ENCODE measurements at regions not wholly inside any gene's neighbourhood (a gene's known extent, or its start where the extent isn't known, plus 50 kb on each side); places are given as distances from the start of the nearest gene placed in this dataset.
A peak's percentile ranks its signal among the peaks of the same experiment; 100 is the strongest.

- no peaks in the 10 kb centered on the region for H3K36me3 ChIP-seq (ENCODE audit: insufficient read depth, low read length)
- BruUV-seq (replicated peaks) = no TSS peak
- TF ChIP-seq CTCF (conservative IDR thresholded peaks at IDR 0.05; ENCODE audit: low read length) (no peak), EZH2phosphoT487 (IDR thresholded peaks at IDR 0.05; ENCODE audit: borderline replicate concordance, low read depth, low read length) (no peak)
- no peaks in the 10 kb centered on the region for H3K9me2 ChIP-seq (ENCODE audit: insufficient read depth, low read length)
- intact Hi-C loops (cut with micrococcal nuclease; ENCODE audit: unreplicated experiment) = loop anchor here (5.0 kb wide), 3 partner anchors 106 to 354 kb away; partner anchors contain the start of genes LEPR and LEPROT
- DNase-seq (ENCODE audit: low spot score) = peak; percentile 37
- ChIA-PET CTCF (ENCODE audit: unreplicated experiment) (no interaction called here), POLR2A (no interaction called here)
- no peaks in the 10 kb centered on the region for H3K79me2 ChIP-seq (ENCODE audit: insufficient read depth, low read depth, low read length)
- peak overlapping the region; percentile 83 for H2AFZ ChIP-seq (ENCODE audit: low read length)
- H3K4me2 ChIP-seq (ENCODE audit: low read length) = peak overlapping the region; percentile 71
- peaks cover 25% of the 10 kb centered on the region for H3K4me1 ChIP-seq (ENCODE audit: insufficient read depth, low read length, poor library complexity, severe bottlenecking)
- peak overlapping the region; percentile 85 for H3K4me3 ChIP-seq (ENCODE audit: low read depth, low read length, poor library complexity, severe bottlenecking)
- H4K20me1 ChIP-seq (ENCODE audit: insufficient read depth, low read length) = no peaks in the 10 kb centered on the region
- H3K9me3 ChIP-seq (ENCODE audit: low read length) = no peaks in the 10 kb centered on the region
- peak overlapping the region; percentile 55 for H3K27ac ChIP-seq (ENCODE audit: low read depth, low read length, poor library complexity, severe bottlenecking)
Observed at GRCh38 chr1:65068202-65069010, 79.6 kb upstream of the AK4 start.

GRCh38 chr1:65069011-65069565, 78.9 kb upstream of the AK4 start:
- H3K36me3 ChIP-seq (ENCODE audit: insufficient read depth, low read length) = no peaks in the 10 kb centered on the region
- DNase-seq (ENCODE audit: low spot score) = no peak
- H3K4me2 ChIP-seq (ENCODE audit: low read length) = peak overlapping the region; percentile 71
- H3K4me3 ChIP-seq (ENCODE audit: low read depth, low read length, poor library complexity, severe bottlenecking) = peak overlapping the region; percentile 85
- H3K4me1 ChIP-seq (ENCODE audit: insufficient read depth, low read length, poor library complexity, severe bottlenecking) = peaks cover 23% of the 10 kb centered on the region
- POLR2A ChIA-PET = interaction anchor here (0.7 kb wide), 1 partner anchor 96 kb away, joined by 3 read pairs; no protein-coding TSS in a partner anchor
- CTCF ChIA-PET (ENCODE audit: unreplicated experiment) = no interaction called here
- BruUV-seq (replicated peaks) = no TSS peak
- H3K9me3 ChIP-seq (ENCODE audit: low read length) = no peaks in the 10 kb centered on the region
- H4K20me1 ChIP-seq (ENCODE audit: insufficient read depth, low read length) = no peaks in the 10 kb centered on the region
- intact Hi-C loops (cut with micrococcal nuclease; ENCODE audit: unreplicated experiment) = loop anchor here (5.0 kb wide), 3 partner anchors 107 to 353 kb away; partner anchors contain the start of genes LEPR and LEPROT
- no peaks in the 10 kb centered on the region for H3K9me2 ChIP-seq (ENCODE audit: insufficient read depth, low read length)
- TF ChIP-seq CTCF (conservative IDR thresholded peaks at IDR 0.05; ENCODE audit: low read length) = no peak
- no peak for TF ChIP-seq EZH2phosphoT487 (IDR thresholded peaks at IDR 0.05; ENCODE audit: borderline replicate concordance, low read depth, low read length)
- peak overlapping the region; percentile 55 for H3K27ac ChIP-seq (ENCODE audit: low read depth, low read length, poor library complexity, severe bottlenecking)
- H3K79me2 ChIP-seq (ENCODE audit: insufficient read depth, low read depth, low read length) = no peaks in the 10 kb centered on the region
- H2AFZ ChIP-seq (ENCODE audit: low read length) = peak overlapping the region; percentile 83

GRCh38 chr1:65072845-65073244, 75.2 kb upstream of the AK4 start:
- no TSS peak for BruUV-seq (replicated peaks)
- CTCF ChIA-PET (ENCODE audit: unreplicated experiment) = no interaction called here
- Histone ChIP-seq H3K79me2 (ENCODE audit: insufficient read depth, low read depth, low read length) (no peaks in the 10 kb centered on the region), H3K9me3 (ENCODE audit: low read length) (no peaks in the 10 kb centered on the region), H3K4me3 (ENCODE audit: low read depth, low read length, poor library complexity, severe bottlenecking) (no peak overlapping the region), H3K4me1 (ENCODE audit: insufficient read depth, low read length, poor library complexity, severe bottlenecking) (peaks cover 9% of the 10 kb centered on the region), H2AFZ (ENCODE audit: low read length) (no peak overlapping the region), H3K4me2 (ENCODE audit: low read length) (no peak overlapping the region), H3K9me2 (ENCODE audit: insufficient read depth, low read length) (no peaks in the 10 kb centered on the region), H3K36me3 (ENCODE audit: insufficient read depth, low read length) (no peaks in the 10 kb centered on the region), H4K20me1 (ENCODE audit: insufficient read depth, low read length) (no peaks in the 10 kb centered on the region), H3K27ac (ENCODE audit: low read depth, low read length, poor library complexity, severe bottlenecking) (no peak overlapping the region)
- POLR2A ChIA-PET = interaction anchor here (0.8 kb wide), 1 partner anchor 111 kb away, joined by 3 read pairs; no protein-coding TSS in a partner anchor
- TF ChIP-seq CTCF (conservative IDR thresholded peaks at IDR 0.05; ENCODE audit: low read length) (no peak), EZH2phosphoT487 (IDR thresholded peaks at IDR 0.05; ENCODE audit: borderline replicate concordance, low read depth, low read length) (no peak)
- DNase-seq (ENCODE audit: low spot score) = no peak
- intact Hi-C loops (cut with micrococcal nuclease; ENCODE audit: unreplicated experiment) = loop anchor here (10.0 kb wide), 1 partner anchor 808 kb away; no protein-coding TSS in a partner anchor
